NB4 (cell line): ENCODE measurements at regions not wholly inside any gene's neighbourhood (a gene's known extent, or its start where the extent isn't known, plus 50 kb on each side); places are given as distances from the start of the nearest gene placed in this dataset.

Experiments
- MYC ChIP-seq: IDR thresholded peaks from 2 replicates; pipeline ENCODE4 v1.6.1; 2011; ENCODE audit warnings: low read depth, low read length
- POLR2A ChIP-seq: IDR thresholded peaks from 2 replicates; pipeline ENCODE4 v1.6.1; 2011; ENCODE audit warnings: mild to moderate bottlenecking; ENCODE audit not compliant: insufficient read length; ENCODE audit errors: extremely low read depth
- TF ChIP-seq, protein P1 (sequence below): IDR thresholded peaks from one replicate; pipeline ENCODE4 v1.5.1; 2012; ENCODE audit warnings: low read depth, low read length
- TF ChIP-seq, protein P2 (sequence below): IDR thresholded peaks from 2 replicates; pipeline ENCODE4 v1.6.1; 2011; ENCODE audit warnings: low read depth, low read length

DNA sequence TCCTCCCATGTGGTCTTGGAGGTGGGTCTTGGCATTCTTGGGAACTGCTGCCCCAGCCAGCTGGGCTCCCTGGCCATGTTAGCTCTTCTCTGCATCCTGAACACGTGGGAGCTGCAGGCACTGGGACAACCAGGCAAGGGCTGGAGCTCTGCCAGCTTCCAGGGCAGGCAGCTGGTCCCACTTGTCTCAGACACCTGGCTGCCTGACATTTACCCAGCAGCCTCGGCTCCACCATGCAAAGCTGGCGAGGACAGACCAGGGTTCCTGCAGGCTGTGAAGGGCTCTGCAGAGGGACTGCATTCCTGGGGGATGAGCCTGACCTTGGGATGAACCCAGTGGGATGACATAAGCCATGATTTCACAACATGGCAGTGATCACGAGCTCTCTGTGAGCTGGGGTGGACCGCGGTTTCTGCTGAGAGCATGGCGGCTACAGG, 99.0 kb upstream of the TSHZ3 start:
- TF ChIP-seq, protein P1, sequence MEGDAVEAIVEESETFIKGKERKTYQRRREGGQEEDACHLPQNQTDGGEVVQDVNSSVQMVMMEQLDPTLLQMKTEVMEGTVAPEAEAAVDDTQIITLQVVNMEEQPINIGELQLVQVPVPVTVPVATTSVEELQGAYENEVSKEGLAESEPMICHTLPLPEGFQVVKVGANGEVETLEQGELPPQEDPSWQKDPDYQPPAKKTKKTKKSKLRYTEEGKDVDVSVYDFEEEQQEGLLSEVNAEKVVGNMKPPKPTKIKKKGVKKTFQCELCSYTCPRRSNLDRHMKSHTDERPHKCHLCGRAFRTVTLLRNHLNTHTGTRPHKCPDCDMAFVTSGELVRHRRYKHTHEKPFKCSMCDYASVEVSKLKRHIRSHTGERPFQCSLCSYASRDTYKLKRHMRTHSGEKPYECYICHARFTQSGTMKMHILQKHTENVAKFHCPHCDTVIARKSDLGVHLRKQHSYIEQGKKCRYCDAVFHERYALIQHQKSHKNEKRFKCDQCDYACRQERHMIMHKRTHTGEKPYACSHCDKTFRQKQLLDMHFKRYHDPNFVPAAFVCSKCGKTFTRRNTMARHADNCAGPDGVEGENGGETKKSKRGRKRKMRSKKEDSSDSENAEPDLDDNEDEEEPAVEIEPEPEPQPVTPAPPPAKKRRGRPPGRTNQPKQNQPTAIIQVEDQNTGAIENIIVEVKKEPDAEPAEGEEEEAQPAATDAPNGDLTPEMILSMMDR: no peak
- no peak for TF ChIP-seq MYC
- TF ChIP-seq POLR2A: no peak
- TF ChIP-seq, protein P2, sequence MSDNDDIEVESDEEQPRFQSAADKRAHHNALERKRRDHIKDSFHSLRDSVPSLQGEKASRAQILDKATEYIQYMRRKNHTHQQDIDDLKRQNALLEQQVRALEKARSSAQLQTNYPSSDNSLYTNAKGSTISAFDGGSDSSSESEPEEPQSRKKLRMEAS: no peak
